ENCODE measurements at regions not wholly inside any gene's neighbourhood (a gene's known extent, or its start where the extent isn't known, plus 50 kb on each side); places are given as distances from the start of the nearest gene placed in this dataset.

- Histone ChIP-seq H3K4me1 (no peaks in the 10 kb centered on the region), H3K4me3 (no peak overlapping the region), H3K9me3 (no peaks in the 10 kb centered on the region), H3K27me3 (no peaks in the 10 kb centered on the region), H3K27ac (no peak overlapping the region), H3K36me3 (peaks cover 9% of the 10 kb centered on the region)
- no peak for TF ChIP-seq POLR2A (IDR thresholded peaks at IDR 0.05)
- no peak for TF ChIP-seq EP300 (IDR thresholded peaks at IDR 0.05)
- no peak for TF ChIP-seq POLR2AphosphoS5 (IDR thresholded peaks at IDR 0.05)
- no peak for TF ChIP-seq CTCF (IDR thresholded peaks at IDR 0.05)
- no peak for DNase-seq (ENCODE audit: low spot score in 2 of 2)
- WGBS = 85% methylated on average over 4 of the region's 4 CpGs
Observed at GRCh38 chr1:232493869-232494268, 136.1 kb downstream of the SIPA1L2 start.

- Histone ChIP-seq H3K36me3 (peaks cover 9% of the 10 kb centered on the region), H3K9me3 (no peaks in the 10 kb centered on the region), H3K4me3 (no peak overlapping the region), H3K4me1 (peaks cover 3% of the 10 kb centered on the region), H3K27me3 (no peaks in the 10 kb centered on the region), H3K27ac (no peak overlapping the region)
- DNase-seq (ENCODE audit: low spot score in 2 of 2) = no peak
- TF ChIP-seq POLR2A (IDR thresholded peaks at IDR 0.05) = no peak
- TF ChIP-seq EP300 (IDR thresholded peaks at IDR 0.05) = no peak
- TF ChIP-seq POLR2AphosphoS5 (IDR thresholded peaks at IDR 0.05) = no peak
- no peak for TF ChIP-seq CTCF (IDR thresholded peaks at IDR 0.05)
- 94% methylated on average over 4 of the region's 4 CpGs for WGBS
Observed at GRCh38 chr1:232489256-232489655, 140.7 kb downstream of the SIPA1L2 start.

GRCh38 chr1:232487236-232487635, 142.7 kb downstream of the SIPA1L2 start:
- Histone ChIP-seq H3K27me3 (no peaks in the 10 kb centered on the region), H3K4me3 (no peak overlapping the region), H3K36me3 (peaks cover 16% of the 10 kb centered on the region), H3K27ac (no peak overlapping the region), H3K4me1 (peaks cover 3% of the 10 kb centered on the region), H3K9me3 (no peaks in the 10 kb centered on the region)
- DNase-seq (ENCODE audit: low spot score in 2 of 2) = no peak
- TF ChIP-seq EP300 (IDR thresholded peaks at IDR 0.05) = no peak
- TF ChIP-seq POLR2A (IDR thresholded peaks at IDR 0.05) = no peak
- no peak for TF ChIP-seq CTCF (IDR thresholded peaks at IDR 0.05)
- TF ChIP-seq POLR2AphosphoS5 (IDR thresholded peaks at IDR 0.05) = no peak
- 90% methylated on average over 3 of the region's 3 CpGs for WGBS

- no peak for DNase-seq (ENCODE audit: low spot score in 2 of 2)
- Histone ChIP-seq H3K27ac (no peak overlapping the region), H3K36me3 (peaks cover 14% of the 10 kb centered on the region), H3K4me1 (peaks cover 3% of the 10 kb centered on the region), H3K4me3 (no peak overlapping the region), H3K27me3 (no peaks in the 10 kb centered on the region), H3K9me3 (no peaks in the 10 kb centered on the region)
- 79% methylated on average over 2 of the region's 2 CpGs for WGBS
- no peak for TF ChIP-seq POLR2A (IDR thresholded peaks at IDR 0.05)
- TF ChIP-seq POLR2AphosphoS5 (IDR thresholded peaks at IDR 0.05) = no peak
- no peak for TF ChIP-seq CTCF (IDR thresholded peaks at IDR 0.05)
- TF ChIP-seq EP300 (IDR thresholded peaks at IDR 0.05) = no peak
Observed at GRCh38 chr1:232486454-232487207, 143.3 kb downstream of the SIPA1L2 start.

GRCh38 chr1:232486006-232486405, 143.9 kb downstream of the SIPA1L2 start:
- WGBS = 83% methylated on average over 5 of the region's 5 CpGs
- H3K27me3 ChIP-seq = no peaks in the 10 kb centered on the region
- TF ChIP-seq POLR2A (IDR thresholded peaks at IDR 0.05) (no peak), CTCF (IDR thresholded peaks at IDR 0.05) (no peak), EP300 (IDR thresholded peaks at IDR 0.05) (no peak), POLR2AphosphoS5 (IDR thresholded peaks at IDR 0.05) (no peak)
- peaks cover 3% of the 10 kb centered on the region for H3K4me1 ChIP-seq
- H3K4me3 ChIP-seq = no peak overlapping the region
- H3K27ac ChIP-seq = no peak overlapping the region
- peaks cover 11% of the 10 kb centered on the region for H3K36me3 ChIP-seq
- H3K9me3 ChIP-seq = no peaks in the 10 kb centered on the region
- DNase-seq (ENCODE audit: low spot score in 2 of 2) = no peak
